Tibial nerve (tissue), 4 donors: ENCODE measurements at regions not wholly inside any gene's neighbourhood (a gene's known extent, or its start where the extent isn't known, plus 50 kb on each side); places are given as distances from the start of the nearest gene placed in this dataset.

Source experiments
- DNase-seq, 2 donors: peaks; one replicate each; pipeline ENCODE4 v3.0.0-alpha.2; 2019; ENCODE audit warnings: low spot score in 2 of 2
- H3K27ac ChIP-seq, 4 donors: fragments of 200-600 bp; sonication (generic) in 3 of 4; one replicate each; pipeline ENCODE4 v1.5.1; 2017 to 2019; ENCODE audit warnings: mild to moderate bottlenecking in 1 of 4
- H3K27me3 ChIP-seq, 2 donors: fragments of 200-600 bp; sonication (generic) in 1 of 2; one replicate each; pipeline versions ENCODE4 v1.5.1 to v1.6.0; 2017 to 2019
- H3K36me3 ChIP-seq, 3 donors: fragments of 200-600 bp; sonication (generic); one replicate each; pipeline ENCODE4 v1.5.1; 2018 to 2019
- H3K4me1 ChIP-seq, 4 donors: fragments of 200-600 bp; sonication (generic) in 3 of 4; one replicate each; pipeline ENCODE4 v1.5.1; 2017 to 2019
- H3K4me3 ChIP-seq, 4 donors: fragments of 200-600 bp; sonication (generic) in 3 of 4; one replicate each; pipeline ENCODE4 v1.5.1; 2017 to 2019; ENCODE audit warnings: mild to moderate bottlenecking in 1 of 4, moderate library complexity in 1 of 4
- H3K9me3 ChIP-seq, 4 donors: fragments of 200-600 bp; sonication (generic) in 3 of 4; one replicate each; pipeline ENCODE4 v1.5.1; 2017 to 2019
- CTCF ChIP-seq, 5 experiments: fragments of 200-600 bp in 3 of 5; fragments of 450-650 bp in 2 of 5; sonication (generic) in 3 of 5; IDR thresholded peaks; one replicate each; pipeline ENCODE4 v1.5.1; 2016 to 2019; ENCODE audit warnings: antibody characterized with exemption in 5 of 5, mild to moderate bottlenecking in 3 of 5, moderate library complexity in 2 of 5
- EP300 ChIP-seq, 2 donors: sonication (generic); formaldehyde crosslinking; IDR thresholded peaks; one replicate each; pipeline ENCODE4 v1.6.1; 2017; ENCODE audit warnings: antibody characterized with exemption in 2 of 2, mild to moderate bottlenecking in 1 of 2
- POLR2A ChIP-seq, 2 donors: fragments of 450-650 bp; IDR thresholded peaks; one replicate each; pipeline ENCODE4 v1.6.1; 2017; ENCODE audit warnings: antibody characterized with exemption in 2 of 2, mild to moderate bottlenecking in 2 of 2, moderate library complexity in 2 of 2
- WGBS, 2 donors: methylation state at CpG; one replicate each; pipeline ENCODE4 v1.1.5; 2018; 5-methylcytosine and 5-hydroxymethylcytosine counted together

GRCh38 chr10:37713642-37714041 is 143.8 kb downstream of the ZNF248 start:
- TF ChIP-seq POLR2A (IDR thresholded peaks at IDR 0.05) (no peak), CTCF (IDR thresholded peaks at IDR 0.05) (no peak), EP300 (IDR thresholded peaks at IDR 0.05) (no peak)
- Histone ChIP-seq H3K4me3 (no peak overlapping the region), H3K36me3 (no peaks in the 10 kb centered on the region), H3K27me3 (no peaks in the 10 kb centered on the region), H3K4me1 (no peaks in the 10 kb centered on the region), H3K27ac (no peak overlapping the region), H3K9me3 (peaks cover 0 to 21% (median 1%) of the 10 kb centered on the region in 4 donors)
- 57 to 64% methylated on average over 3 of the region's 3 CpGs for WGBS, 2 donors
- DNase-seq, result no peak

DNA sequence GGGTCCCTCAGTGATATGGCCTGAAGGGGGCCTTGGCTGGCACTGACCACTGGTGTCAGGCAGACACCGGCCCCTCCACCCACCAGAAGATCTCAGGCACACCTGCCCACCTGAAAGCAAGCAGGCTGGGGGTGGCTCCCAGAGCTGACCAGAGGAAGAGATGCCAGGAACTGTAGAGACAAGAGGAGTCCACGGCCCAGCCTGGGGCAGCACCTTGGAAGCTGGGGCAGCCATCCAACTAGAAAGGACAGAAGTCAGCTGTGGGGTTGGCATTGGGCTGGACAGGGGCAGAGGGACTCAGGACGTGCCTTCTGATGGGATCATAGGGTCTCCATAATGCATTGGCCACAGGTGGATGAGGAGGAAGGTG is 144.3 kb downstream of the ZNF248 start:
- no peak for DNase-seq
- H3K4me1 ChIP-seq, result no peaks in the 10 kb centered on the region
- WGBS, 2 donors, result 47 to 62% methylated on average over 3 of the region's 3 CpGs
- no peak overlapping the region for H3K4me3 ChIP-seq
- no peaks in the 10 kb centered on the region for H3K36me3 ChIP-seq
- H3K27me3 ChIP-seq, result no peaks in the 10 kb centered on the region
- no peak overlapping the region for H3K27ac ChIP-seq
- TF ChIP-seq EP300 (IDR thresholded peaks at IDR 0.05) (no peak), POLR2A (IDR thresholded peaks at IDR 0.05) (no peak), CTCF (IDR thresholded peaks at IDR 0.05) (no peak)
- peaks cover 0 to 16% (median 1%) of the 10 kb centered on the region in 4 donors for H3K9me3 ChIP-seq

DNA sequence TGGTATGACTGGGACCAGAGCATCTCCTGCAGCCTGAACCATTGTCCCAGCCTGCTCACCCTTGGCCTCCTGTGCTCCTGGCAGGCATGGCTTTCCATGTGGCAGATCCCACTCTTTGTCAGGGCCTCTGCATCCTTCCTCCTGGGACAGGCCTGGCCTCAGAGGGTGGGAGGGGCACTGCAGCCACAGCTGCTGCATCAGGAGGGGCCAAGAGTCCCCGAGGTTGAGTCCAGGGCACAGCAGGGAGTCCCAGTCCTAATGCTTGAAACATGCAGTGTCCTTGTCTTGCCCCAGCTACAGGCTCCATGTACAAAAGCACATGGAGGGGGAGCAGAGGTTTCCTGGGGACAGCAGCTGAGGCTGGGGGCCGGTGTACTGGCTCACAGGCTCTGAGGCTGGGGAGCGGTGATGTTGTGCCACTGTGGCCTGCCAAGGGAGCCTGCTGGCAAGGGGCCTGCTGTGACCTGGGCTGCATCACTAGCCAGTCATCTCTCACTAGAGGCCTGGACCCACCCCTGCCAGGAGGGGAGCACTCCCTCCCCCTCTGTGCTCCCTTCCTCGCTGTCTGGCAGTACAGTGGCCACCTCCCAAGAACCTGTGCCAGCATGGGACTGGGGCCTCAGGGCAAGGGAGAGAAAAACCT is 144.8 kb downstream of the ZNF248 start:
- Histone ChIP-seq H3K27me3 (no peaks in the 10 kb centered on the region), H3K4me1 (no peaks in the 10 kb centered on the region), H3K4me3 (no peak overlapping the region), H3K36me3 (no peaks in the 10 kb centered on the region), H3K27ac (no peak overlapping the region), H3K9me3 (peaks cover 0 to 11% (median 1%) of the 10 kb centered on the region in 4 donors)
- TF ChIP-seq POLR2A (IDR thresholded peaks at IDR 0.05), result no peak
- no peak for TF ChIP-seq EP300 (IDR thresholded peaks at IDR 0.05)
- no peak for TF ChIP-seq CTCF (IDR thresholded peaks at IDR 0.05)
- DNase-seq, result no peak
- 92 to 93% methylated on average over 3 to 4 of the region's 4 CpGs for WGBS, 2 donors

- TF ChIP-seq EP300 (IDR thresholded peaks at IDR 0.05), result no peak
- Histone ChIP-seq H3K4me1 (no peaks in the 10 kb centered on the region), H3K27me3 (no peaks in the 10 kb centered on the region), H3K9me3 (peaks cover 0 to 12% (median 0%) of the 10 kb centered on the region in 4 donors), H3K4me3 (no peak overlapping the region), H3K27ac (no peak overlapping the region), H3K36me3 (no peaks in the 10 kb centered on the region)
- WGBS, 2 donors, result 78 to 81% methylated on average over 13 of the region's 13 CpGs
- no peak for DNase-seq
These were observed 145.6 kb downstream of the ZNF248 start for GRCh38 chr10:37711617-37712488.

DNA sequence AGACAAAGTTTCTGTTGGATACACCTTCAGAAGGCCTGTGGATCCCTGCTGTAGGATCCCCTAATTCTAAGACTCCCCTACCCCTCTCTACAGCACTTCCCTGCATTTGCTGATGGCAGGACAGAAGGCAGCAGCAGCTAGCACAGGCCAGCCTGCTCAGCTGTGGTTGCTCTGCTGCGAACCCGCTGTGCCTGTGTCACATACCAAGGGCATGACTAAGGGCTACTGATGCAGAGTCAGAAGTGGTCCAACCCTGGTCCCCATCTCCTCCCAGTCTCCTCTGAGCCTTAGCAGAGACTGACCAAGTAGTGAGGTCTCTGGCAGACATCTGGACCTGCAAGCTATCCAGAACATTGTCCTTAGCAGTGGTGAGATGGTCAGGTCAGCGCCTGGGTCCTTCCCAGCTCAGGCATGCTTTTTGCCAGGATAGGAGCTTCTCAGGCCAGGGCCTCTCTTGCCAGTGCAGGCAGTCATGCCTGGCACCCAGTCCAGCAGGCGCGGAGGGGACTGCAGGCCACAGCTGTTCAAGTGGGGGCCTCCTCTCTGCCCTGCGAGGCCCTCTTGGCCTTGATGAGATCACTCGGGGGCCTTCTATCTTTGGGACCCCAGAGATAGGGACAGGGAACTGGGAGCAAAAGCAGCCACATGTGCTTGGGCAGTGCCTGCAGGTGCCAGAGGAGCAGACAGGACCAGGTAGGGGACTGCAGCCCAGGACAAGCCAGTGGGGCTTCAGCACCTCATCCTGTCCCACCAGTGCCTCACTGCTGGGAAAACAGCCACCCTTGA is 146.4 kb downstream of the ZNF248 start:
- no peak overlapping the region for H3K27ac ChIP-seq
- no peaks in the 10 kb centered on the region for H3K36me3 ChIP-seq
- H3K4me1 ChIP-seq, result no peaks in the 10 kb centered on the region
- TF ChIP-seq POLR2A (IDR thresholded peaks at IDR 0.05) (no peak), CTCF (IDR thresholded peaks at IDR 0.05) (no peak), EP300 (IDR thresholded peaks at IDR 0.05) (no peak)
- peaks cover 0 to 19% (median 0%) of the 10 kb centered on the region in 4 donors for H3K9me3 ChIP-seq
- no peaks in the 10 kb centered on the region for H3K27me3 ChIP-seq
- WGBS, 2 donors, result 77 to 91% methylated on average over 6 to 7 of the region's 7 CpGs
- H3K4me3 ChIP-seq, result no peak overlapping the region
- DNase-seq, result no peak
